ENCODE measurements at regions not wholly inside any gene's neighbourhood (a gene's known extent, or its start where the extent isn't known, plus 50 kb on each side); places are given as distances from the start of the nearest gene placed in this dataset.
A peak's percentile ranks its signal among the peaks of the same experiment; 100 is the strongest.

DNA sequence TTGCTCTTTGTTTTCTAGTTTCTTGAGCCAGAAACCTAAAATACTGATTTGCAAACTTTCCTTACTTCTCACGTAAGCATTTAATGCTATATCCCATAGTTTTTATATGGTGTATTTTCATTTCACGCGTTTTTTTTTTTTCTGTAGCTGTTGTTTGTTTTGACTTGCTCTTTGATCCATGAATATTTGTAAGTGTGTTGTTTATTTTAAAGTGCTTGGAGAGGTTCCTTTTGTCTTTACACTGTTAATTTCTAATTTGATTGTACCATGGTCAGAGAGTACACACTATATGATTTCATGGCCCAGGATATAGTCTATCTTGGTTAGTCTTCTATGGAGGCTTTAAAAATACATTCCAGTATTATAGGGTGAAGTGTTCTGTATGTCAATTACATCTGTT lies 84.8 kb upstream of the RNF217 start:
- TF ChIP-seq, protein P1, sequence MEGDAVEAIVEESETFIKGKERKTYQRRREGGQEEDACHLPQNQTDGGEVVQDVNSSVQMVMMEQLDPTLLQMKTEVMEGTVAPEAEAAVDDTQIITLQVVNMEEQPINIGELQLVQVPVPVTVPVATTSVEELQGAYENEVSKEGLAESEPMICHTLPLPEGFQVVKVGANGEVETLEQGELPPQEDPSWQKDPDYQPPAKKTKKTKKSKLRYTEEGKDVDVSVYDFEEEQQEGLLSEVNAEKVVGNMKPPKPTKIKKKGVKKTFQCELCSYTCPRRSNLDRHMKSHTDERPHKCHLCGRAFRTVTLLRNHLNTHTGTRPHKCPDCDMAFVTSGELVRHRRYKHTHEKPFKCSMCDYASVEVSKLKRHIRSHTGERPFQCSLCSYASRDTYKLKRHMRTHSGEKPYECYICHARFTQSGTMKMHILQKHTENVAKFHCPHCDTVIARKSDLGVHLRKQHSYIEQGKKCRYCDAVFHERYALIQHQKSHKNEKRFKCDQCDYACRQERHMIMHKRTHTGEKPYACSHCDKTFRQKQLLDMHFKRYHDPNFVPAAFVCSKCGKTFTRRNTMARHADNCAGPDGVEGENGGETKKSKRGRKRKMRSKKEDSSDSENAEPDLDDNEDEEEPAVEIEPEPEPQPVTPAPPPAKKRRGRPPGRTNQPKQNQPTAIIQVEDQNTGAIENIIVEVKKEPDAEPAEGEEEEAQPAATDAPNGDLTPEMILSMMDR (IDR thresholded peaks at IDR 0.05; ENCODE audit: insufficient read depth, low read length), result no peak
- H3K4me3 ChIP-seq (ENCODE audit: low read depth, low read length), result no peak overlapping the region
- no peak for DNase-seq (ENCODE audit: low read depth)

DNA sequence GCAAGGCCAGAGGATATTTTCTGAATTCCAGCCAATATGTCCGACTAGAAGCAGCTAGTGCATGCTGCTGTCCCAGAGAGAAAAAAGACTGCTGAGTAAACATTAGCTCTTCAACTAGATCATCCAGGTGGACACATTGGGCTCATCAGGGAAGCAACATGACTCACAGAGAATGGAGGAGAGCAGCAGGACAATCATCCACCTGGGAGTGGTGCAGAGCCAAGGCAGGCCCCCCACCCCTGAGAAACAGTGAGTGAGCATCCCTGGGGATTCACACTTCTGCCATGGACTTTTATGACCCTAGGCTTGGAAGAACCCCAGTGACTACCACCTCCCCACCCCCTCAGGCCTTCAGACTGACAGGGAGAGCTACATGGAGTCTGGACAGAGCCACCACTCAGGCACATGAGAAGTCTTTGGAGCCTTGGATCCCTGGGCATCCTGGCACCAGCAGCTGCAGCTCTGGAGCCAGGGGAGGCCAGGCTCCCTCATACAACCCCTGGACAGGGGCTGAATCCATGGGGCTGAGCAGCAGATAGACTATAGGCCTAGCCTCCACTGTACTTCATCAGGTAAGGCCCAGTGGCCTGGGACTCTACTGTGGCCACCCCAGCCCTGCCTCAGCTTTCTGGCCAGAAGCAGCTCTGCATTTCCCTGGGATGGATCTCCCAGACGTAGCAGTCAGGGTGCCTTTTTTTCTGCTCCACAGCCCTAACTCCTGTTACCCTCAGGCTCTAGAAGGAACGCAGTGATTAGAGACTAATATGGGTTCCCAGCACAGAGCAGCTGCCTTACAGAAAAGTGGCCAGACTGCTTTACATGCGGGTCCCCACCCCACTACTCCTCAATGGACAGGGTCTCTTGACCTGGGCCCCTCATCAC lies 82.9 kb upstream of the RNF217 start:
- H3K4me3 ChIP-seq (ENCODE audit: low read depth, low read length), result no peak overlapping the region
- TF ChIP-seq, protein P1 (IDR thresholded peaks at IDR 0.05; ENCODE audit: insufficient read depth, low read length), result no peak
- DNase-seq (ENCODE audit: low read depth), result no peak

DNA sequence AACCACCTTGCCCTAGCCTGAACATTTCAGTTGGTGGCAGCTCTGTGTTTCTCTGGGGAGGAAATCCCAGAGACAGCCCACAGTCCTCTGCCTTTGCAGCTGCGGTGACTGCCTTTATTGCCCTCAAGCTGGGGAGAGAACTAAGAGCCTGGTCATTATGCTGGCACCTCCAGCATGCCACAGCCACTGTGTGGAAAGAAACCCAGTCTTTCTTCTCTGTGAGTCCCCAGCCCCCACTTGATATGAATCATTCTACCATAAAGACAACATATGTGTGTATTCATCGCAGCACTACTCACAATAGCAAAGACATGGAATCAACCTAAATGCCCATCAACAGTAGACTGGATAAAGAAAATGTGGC lies 82.3 kb upstream of the RNF217 start:
- H3K4me3 ChIP-seq (ENCODE audit: low read depth, low read length), result no peak overlapping the region
- TF ChIP-seq, protein P1 (IDR thresholded peaks at IDR 0.05; ENCODE audit: insufficient read depth, low read length), result no peak
- no peak for DNase-seq (ENCODE audit: low read depth)

DNA sequence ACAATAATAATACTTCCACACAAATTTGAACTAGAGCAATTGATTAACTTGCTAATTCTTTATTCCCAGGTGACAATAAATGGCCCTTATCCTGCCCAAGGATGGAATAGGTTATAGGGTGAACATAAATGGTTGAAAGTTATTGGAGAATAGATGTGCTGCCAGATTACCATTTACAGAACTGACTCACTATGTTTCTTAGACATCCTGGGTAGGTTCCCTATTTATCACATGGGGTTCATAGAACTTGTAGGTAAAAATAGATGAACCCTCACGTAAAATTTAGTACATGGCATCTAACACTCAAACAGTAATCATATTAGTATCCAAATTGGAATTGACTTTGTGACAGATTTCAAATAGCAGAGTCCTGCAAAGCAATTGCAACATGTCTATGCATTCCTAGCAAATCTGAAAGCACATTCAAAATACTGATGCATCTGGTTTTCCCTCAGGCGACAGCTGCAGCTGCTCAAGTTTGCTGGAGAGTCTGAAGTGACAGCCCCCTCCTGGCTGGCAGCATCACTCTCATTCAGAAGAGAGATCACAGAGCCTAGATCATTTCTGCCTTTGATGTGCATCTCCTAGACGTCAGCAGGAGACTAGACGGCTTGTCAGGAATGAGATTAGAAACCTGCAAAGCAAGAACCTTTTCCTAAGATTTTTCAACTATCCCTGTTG lies 80.2 kb upstream of the RNF217 start:
- peak; percentile 63 for DNase-seq (ENCODE audit: low read depth)
- TF ChIP-seq, protein P1 (IDR thresholded peaks at IDR 0.05; ENCODE audit: insufficient read depth, low read length), result no peak
- no peak overlapping the region for H3K4me3 ChIP-seq (ENCODE audit: low read depth, low read length)

GRCh38 chr6:124882579-124883393 lies 79.5 kb upstream of the RNF217 start:
- H3K4me3 ChIP-seq (ENCODE audit: low read depth, low read length), result no peak overlapping the region
- TF ChIP-seq, protein P1 (IDR thresholded peaks at IDR 0.05; ENCODE audit: insufficient read depth, low read length), result no peak
- DNase-seq (ENCODE audit: low read depth), result peak; percentile 73

- no peak overlapping the region for H3K4me3 ChIP-seq (ENCODE audit: low read depth, low read length)
- no peak for DNase-seq (ENCODE audit: low read depth)
- TF ChIP-seq, protein P1 (IDR thresholded peaks at IDR 0.05; ENCODE audit: insufficient read depth, low read length), result no peak
Measured at GRCh38 chr6:124885171-124885570, 77.1 kb upstream of the RNF217 start.

Measured in fibroblast of the aortic adventitia (primary cell).